HepG2 (cell line): ENCODE measurements at regions not wholly inside any gene's neighbourhood (a gene's known extent, or its start where the extent isn't known, plus 50 kb on each side); places are given as distances from the start of the nearest gene placed in this dataset.

ENCODE experiments used
- CEBPB ChIP-seq: IDR thresholded peaks from 2 replicates; pipeline ENCODE4 v1.6.1; 2011; ENCODE audit warnings: low read depth, low read length, improper control_type of control experiment, borderline replicate concordance
- CENPT ChIP-seq: sonication (generic); formaldehyde crosslinking; IDR thresholded peaks from 2 replicates; pipeline ENCODE4 v1.8.0; 2022; ENCODE audit warnings: low read depth, mild to moderate bottlenecking, moderate library complexity, missing genetic modification reagents
- CREB1 ChIP-seq, 2 experiments: fragments of 450-650 bp in 1 of 2; IDR thresholded peaks; 2 replicates each; pipeline ENCODE4 v1.6.1; 2016 to 2017; ENCODE audit warnings: control low read depth in 1 of 2, mild to moderate bottlenecking in 1 of 2, missing compliant biosample characterization in 1 of 2, missing genetic modification characterization in 1 of 2
- SNAPC2 ChIP-seq: sonication (generic); formaldehyde crosslinking; IDR thresholded peaks from 2 replicates; pipeline ENCODE4 v1.8.1; 2022; ENCODE audit warnings: mild to moderate bottlenecking, missing genetic modification reagents
- SP1 ChIP-seq, 2 experiments: fragments of 450-650 bp in 1 of 2; sonication (generic) in 1 of 2; formaldehyde crosslinking in 1 of 2; IDR thresholded peaks; 2 replicates each; pipeline versions ENCODE4 v1.4.0 to v1.6.1; 2016 to 2020; ENCODE audit warnings: missing genetic modification reagents in 1 of 2
- SYNCRIP ChIP-seq: fragments of 200-400 bp; formaldehyde crosslinking; IDR thresholded peaks from 2 replicates; pipeline ENCODE4 v1.6.1; 2018; ENCODE audit warnings: mild to moderate bottlenecking, low read depth, low read length; ENCODE audit not compliant: insufficient read depth
- ZNF121 ChIP-seq: sonication (generic); formaldehyde crosslinking; IDR thresholded peaks from 2 replicates; pipeline ENCODE4 v1.5.0; 2020; ENCODE audit warnings: mild to moderate bottlenecking, missing genetic modification reagents
- ZNF543 ChIP-seq: sonication (generic); formaldehyde crosslinking; IDR thresholded peaks from 2 replicates; pipeline ENCODE4 v1.4.0; 2020; ENCODE audit warnings: mild to moderate bottlenecking, missing genetic modification reagents
- TF ChIP-seq, protein P1 (sequence below): sonication (generic); formaldehyde crosslinking; IDR thresholded peaks from 2 replicates; pipeline ENCODE4 v1.8.0; 2022; ENCODE audit warnings: missing genetic modification reagents, mild to moderate bottlenecking, moderate library complexity, borderline replicate concordance
- TF ChIP-seq, protein P2 (sequence below): sonication (generic); formaldehyde crosslinking; IDR thresholded peaks from 2 replicates; pipeline ENCODE4 v1.4.0; 2020; ENCODE audit warnings: missing genetic modification reagents, borderline replicate concordance
- TF ChIP-seq, protein P3 (sequence below): sonication (generic); formaldehyde crosslinking; IDR thresholded peaks from one replicate; pipeline ENCODE4 v1.5.1; 2020; ENCODE audit warnings: mild to moderate bottlenecking, missing genetic modification reagents; ENCODE audit errors: not compliant biosample characterization

DNA sequence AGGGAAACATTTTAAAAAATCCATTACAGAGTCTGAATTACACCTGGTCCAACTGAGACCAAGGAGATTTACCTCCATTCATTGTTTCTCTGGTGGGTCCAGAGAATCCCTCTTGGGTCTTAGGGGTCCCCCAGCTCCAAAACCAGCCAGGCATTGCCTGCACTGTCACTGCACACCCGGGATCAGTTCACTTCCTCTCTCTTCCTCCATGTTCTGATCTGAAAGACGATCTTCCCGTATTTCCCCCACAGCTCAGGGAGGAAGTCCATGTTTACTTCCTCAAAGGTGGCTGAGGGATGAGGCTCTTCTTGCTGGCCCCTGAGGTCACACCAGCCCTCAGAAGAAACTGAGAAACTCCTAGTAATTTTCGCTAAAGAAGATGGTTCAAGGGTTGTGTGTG lies 159.7 kb downstream of the BMP7 start:
- TF ChIP-seq, protein P1, sequence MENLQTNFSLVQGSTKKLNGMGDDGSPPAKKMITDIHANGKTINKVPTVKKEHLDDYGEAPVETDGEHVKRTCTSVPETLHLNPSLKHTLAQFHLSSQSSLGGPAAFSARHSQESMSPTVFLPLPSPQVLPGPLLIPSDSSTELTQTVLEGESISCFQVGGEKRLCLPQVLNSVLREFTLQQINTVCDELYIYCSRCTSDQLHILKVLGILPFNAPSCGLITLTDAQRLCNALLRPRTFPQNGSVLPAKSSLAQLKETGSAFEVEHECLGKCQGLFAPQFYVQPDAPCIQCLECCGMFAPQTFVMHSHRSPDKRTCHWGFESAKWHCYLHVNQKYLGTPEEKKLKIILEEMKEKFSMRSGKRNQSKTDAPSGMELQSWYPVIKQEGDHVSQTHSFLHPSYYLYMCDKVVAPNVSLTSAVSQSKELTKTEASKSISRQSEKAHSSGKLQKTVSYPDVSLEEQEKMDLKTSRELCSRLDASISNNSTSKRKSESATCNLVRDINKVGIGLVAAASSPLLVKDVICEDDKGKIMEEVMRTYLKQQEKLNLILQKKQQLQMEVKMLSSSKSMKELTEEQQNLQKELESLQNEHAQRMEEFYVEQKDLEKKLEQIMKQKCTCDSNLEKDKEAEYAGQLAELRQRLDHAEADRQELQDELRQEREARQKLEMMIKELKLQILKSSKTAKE (CRISPR knock-in tag) = no peak
- TF ChIP-seq CENPT (CRISPR knock-in tag) (no peak), ZNF121 (CRISPR knock-in tag) (no peak), SNAPC2 (CRISPR knock-in tag) (no peak), CREB1 (IDR thresholded peaks at IDR 0.05) (no peak), CREB1 (CRISPR knock-in tag; IDR thresholded peaks at IDR 0.05) (no peak), CEBPB (no peak), SP1 (IDR thresholded peaks at IDR 0.05) (no peak), SP1 (CRISPR knock-in tag; IDR thresholded peaks at IDR 0.05) (no peak), ZNF543 (CRISPR knock-in tag) (no peak), SYNCRIP (no peak)
- TF ChIP-seq, protein P2, sequence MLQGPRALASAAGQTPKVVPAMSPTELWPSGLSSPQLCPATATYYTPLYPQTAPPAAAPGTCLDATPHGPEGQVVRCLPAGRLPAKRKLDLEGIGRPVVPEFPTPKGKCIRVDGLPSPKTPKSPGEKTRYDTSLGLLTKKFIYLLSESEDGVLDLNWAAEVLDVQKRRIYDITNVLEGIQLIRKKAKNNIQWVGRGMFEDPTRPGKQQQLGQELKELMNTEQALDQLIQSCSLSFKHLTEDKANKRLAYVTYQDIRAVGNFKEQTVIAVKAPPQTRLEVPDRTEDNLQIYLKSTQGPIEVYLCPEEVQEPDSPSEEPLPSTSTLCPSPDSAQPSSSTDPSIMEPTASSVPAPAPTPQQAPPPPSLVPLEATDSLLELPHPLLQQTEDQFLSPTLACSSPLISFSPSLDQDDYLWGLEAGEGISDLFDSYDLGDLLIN (CRISPR knock-in tag) = no peak
- TF ChIP-seq, protein P3, sequence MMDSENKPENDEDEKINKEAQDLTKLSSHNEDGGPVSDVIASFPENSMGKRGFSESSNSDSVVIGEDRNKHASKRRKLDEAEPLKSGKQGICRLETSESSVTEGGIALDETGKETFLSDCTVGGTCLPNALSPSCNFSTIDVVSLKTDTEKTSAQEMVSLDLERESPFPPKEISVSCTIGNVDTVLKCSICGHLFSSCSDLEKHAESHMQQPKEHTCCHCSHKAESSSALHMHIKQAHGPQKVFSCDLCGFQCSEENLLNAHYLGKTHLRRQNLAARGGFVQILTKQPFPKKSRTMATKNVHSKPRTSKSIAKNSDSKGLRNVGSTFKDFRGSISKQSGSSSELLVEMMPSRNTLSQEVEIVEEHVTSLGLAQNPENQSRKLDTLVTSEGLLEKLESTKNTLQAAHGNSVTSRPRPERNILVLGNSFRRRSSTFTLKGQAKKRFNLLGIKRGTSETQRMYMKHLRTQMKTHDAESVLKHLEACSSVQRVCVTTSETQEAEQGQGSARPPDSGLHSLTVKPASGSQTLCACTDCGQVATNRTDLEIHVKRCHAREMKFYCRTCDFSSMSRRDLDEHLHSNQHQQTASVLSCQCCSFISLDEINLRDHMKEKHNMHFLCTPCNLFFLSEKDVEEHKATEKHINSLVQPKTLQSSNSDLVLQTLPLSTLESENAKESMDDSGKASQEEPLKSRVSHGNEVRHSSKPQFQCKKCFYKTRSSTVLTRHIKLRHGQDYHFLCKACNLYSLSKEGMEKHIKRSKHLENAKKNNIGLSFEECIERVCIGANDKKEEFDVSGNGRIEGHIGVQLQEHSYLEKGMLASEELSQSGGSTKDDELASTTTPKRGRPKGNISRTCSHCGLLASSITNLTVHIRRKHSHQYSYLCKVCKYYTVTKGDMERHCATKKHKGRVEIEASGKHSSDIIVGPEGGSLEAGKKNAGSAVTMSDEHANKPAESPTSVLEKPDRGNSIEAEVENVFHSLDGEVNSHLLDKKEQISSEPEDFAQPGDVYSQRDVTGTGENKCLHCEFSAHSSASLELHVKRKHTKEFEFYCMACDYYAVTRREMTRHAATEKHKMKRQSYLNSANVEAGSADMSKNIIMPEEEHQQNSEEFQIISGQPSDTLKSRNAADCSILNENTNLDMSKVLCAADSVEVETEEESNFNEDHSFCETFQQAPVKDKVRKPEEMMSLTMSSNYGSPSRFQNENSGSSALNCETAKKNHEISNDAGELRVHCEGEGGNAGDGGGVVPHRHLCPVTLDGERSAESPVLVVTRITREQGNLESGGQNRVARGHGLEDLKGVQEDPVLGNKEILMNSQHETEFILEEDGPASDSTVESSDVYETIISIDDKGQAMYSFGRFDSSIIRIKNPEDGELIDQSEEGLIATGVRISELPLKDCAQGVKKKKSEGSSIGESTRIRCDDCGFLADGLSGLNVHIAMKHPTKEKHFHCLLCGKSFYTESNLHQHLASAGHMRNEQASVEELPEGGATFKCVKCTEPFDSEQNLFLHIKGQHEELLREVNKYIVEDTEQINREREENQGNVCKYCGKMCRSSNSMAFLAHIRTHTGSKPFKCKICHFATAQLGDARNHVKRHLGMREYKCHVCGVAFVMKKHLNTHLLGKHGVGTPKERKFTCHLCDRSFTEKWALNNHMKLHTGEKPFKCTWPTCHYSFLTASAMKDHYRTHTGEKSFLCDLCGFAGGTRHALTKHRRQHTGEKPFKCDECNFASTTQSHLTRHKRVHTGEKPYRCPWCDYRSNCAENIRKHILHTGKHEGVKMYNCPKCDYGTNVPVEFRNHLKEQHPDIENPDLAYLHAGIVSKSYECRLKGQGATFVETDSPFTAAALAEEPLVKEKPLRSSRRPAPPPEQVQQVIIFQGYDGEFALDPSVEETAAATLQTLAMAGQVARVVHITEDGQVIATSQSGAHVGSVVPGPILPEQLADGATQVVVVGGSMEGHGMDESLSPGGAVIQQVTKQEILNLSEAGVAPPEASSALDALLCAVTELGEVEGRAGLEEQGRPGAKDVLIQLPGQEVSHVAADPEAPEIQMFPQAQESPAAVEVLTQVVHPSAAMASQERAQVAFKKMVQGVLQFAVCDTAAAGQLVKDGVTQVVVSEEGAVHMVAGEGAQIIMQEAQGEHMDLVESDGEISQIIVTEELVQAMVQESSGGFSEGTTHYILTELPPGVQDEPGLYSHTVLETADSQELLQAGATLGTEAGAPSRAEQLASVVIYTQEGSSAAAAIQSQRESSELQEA (CRISPR knock-in tag) = no peak
